Spleen (tissue), 11 donors: ENCODE measurements at regions not wholly inside any gene's neighbourhood (a gene's known extent, or its start where the extent isn't known, plus 50 kb on each side); places are given as distances from the start of the nearest gene placed in this dataset.
"Not testable (repeated sequence)": the region's sequence is repeated elsewhere in the genome, so short reads cannot be mapped to it uniquely, and the experiment has no call there.

Experiments used
- DNase-seq: peaks from one replicate; pipeline ENCODE4 v3.0.0-alpha.2; 2020
- H3K27ac ChIP-seq, 8 donors: fragments of 200-600 bp; sonication (generic) in 7 of 8; 1 replicate in 4 of 8; 2 replicates in 4 of 8; pipeline versions ENCODE4 v1.5.0 to v1.8.0; 2016 to 2021; ENCODE audit warnings: inconsistent platforms in 4 of 8, mild to moderate bottlenecking in 4 of 8, moderate library complexity in 1 of 8
- H3K27me3 ChIP-seq, 7 donors: fragments of 200-600 bp; sonication (generic) in 6 of 7; replicated peaks in 1 of 7; 1 replicate in 4 of 7; 2 replicates in 3 of 7; pipeline versions ENCODE4 v1.5.0 to v1.8.0; 2016 to 2021; ENCODE audit warnings: inconsistent platforms in 3 of 7, mild to moderate bottlenecking in 1 of 7
- H3K36me3 ChIP-seq, 6 donors: fragments of 200-600 bp; sonication (generic) in 5 of 6; 1 replicate in 4 of 6; 2 replicates in 2 of 6; pipeline versions ENCODE4 v1.5.0 to v1.8.0; 2016 to 2021; ENCODE audit warnings: inconsistent platforms in 2 of 6
- H3K4me1 ChIP-seq, 6 donors: fragments of 200-600 bp; sonication (generic) in 5 of 6; 1 replicate in 3 of 6; 2 replicates in 3 of 6; pipeline versions ENCODE4 v1.5.0 to v1.8.0; 2016 to 2021; ENCODE audit warnings: inconsistent platforms in 3 of 6
- H3K4me3 ChIP-seq, 8 donors: fragments of 200-600 bp; sonication (generic) in 7 of 8; 1 replicate in 4 of 8; 2 replicates in 4 of 8; pipeline versions ENCODE4 v1.5.0 to v1.8.0; 2016 to 2021; ENCODE audit warnings: inconsistent platforms in 4 of 8, mild to moderate bottlenecking in 4 of 8, moderate library complexity in 2 of 8
- H3K9me3 ChIP-seq, 8 donors: fragments of 200-600 bp; sonication (generic) in 7 of 8; 1 replicate in 4 of 8; 2 replicates in 4 of 8; pipeline versions ENCODE4 v1.5.0 to v1.8.0; 2016 to 2021; ENCODE audit warnings: inconsistent platforms in 4 of 8
- CTCF ChIP-seq, 11 experiments: fragments of 200-600 bp in 7 of 11; fragments of 450-650 bp in 4 of 11; sonication (generic) in 4 of 11; IDR thresholded peaks in 8 of 11; conservative IDR thresholded peaks in 3 of 11; 1 replicate in 7 of 11; 2 replicates in 4 of 11; pipeline versions ENCODE4 v1.4.0 to v1.8.0; 2016 to 2021; ENCODE audit warnings: antibody characterized with exemption in 11 of 11, inconsistent platforms in 4 of 11, mild to moderate bottlenecking in 1 of 11
- POLR2A ChIP-seq, 3 donors: fragments of 450-650 bp; IDR thresholded peaks; one replicate each; pipeline ENCODE4 v1.5.1; 2017; ENCODE audit warnings: antibody characterized with exemption in 3 of 3, mild to moderate bottlenecking in 1 of 3
- POLR2AphosphoS5 ChIP-seq, 3 donors: sonication (generic); formaldehyde crosslinking; IDR thresholded peaks; one replicate each; pipeline ENCODE4 v1.5.1; 2017; ENCODE audit warnings: antibody characterized with exemption in 3 of 3
- WGBS, 5 donors: extraction: QIAGEN DNeasy Blood & Tissue Kit in 3 of 5; methylation state at CpG; one replicate each; pipeline versions ENCODE4 v1.1.5 to v1.1.7; 2013 to 2018; 5-methylcytosine and 5-hydroxymethylcytosine counted together
- intact Hi-C: fragments of 100-400 bp; cut with DNase I; formaldehyde crosslinking; loops from one replicate; pipeline ENCODE4 v1.15.0; 2023; ENCODE audit warnings: low total_unique reads
- donor health status: healthy with polysubstance abuse.
- donor health status: DM: no; HTN: no; CAD: no; lungs with moderate emphysema.
- donor health status: DM: no; HTN: no; CAD: no.
- donor health status: Bipolar disorder and iron deficiency.
- donor health status: healthy.
- donor health status: DM: no; HTN: no; CAD: no.
- donor health status: DM: yes; HTN: yes; CAD: no.

GRCh38 chrX:66833426-66833825 is 194.5 kb upstream of the EDA2R start:
- TF ChIP-seq POLR2A (IDR thresholded peaks at IDR 0.05) (no peak), CTCF (IDR thresholded peaks at IDR 0.05 in 8 of 11, conservative IDR thresholded peaks at IDR 0.05 in 3 of 11) (no peak), POLR2AphosphoS5 (IDR thresholded peaks at IDR 0.05) (no peak)
- 47 to 74% (median 67%) methylated on average over 1 of the region's 1 CpG for WGBS, 5 donors
- intact Hi-C loops, result no loop called here

GRCh38 chrX:66815227-66815626 is 176.3 kb upstream of the EDA2R start:
- 33 to 92% (median 77%) methylated on average over 1 of the region's 1 CpG for WGBS, 5 donors
- Histone ChIP-seq H3K4me3 (no peak overlapping the region), H3K4me1 (no peaks in the 10 kb centered on the region), H3K27me3 (no peaks in the 10 kb centered on the region), H3K27ac (no peak overlapping the region), H3K9me3 (peaks cover 0 to 22% (median 4%) of the 10 kb centered on the region in 8 donors), H3K36me3 (no peaks in the 10 kb centered on the region)
- TF ChIP-seq POLR2A (IDR thresholded peaks at IDR 0.05), result no peak
- no peak for TF ChIP-seq POLR2AphosphoS5 (IDR thresholded peaks at IDR 0.05)
- TF ChIP-seq CTCF (IDR thresholded peaks at IDR 0.05 in 8 of 11, conservative IDR thresholded peaks at IDR 0.05 in 3 of 11), result no peak
- intact Hi-C loops, result no loop called here
- no peak for DNase-seq

More at GRCh38 chrX:66833426-66833825, 194.5 kb upstream of the EDA2R start:
- H3K4me3 ChIP-seq, result no peak overlapping the region
- peaks cover 0 to 28% (median 6%) of the 10 kb centered on the region in 8 donors for H3K9me3 ChIP-seq
- H3K27me3 ChIP-seq, result no peaks in the 10 kb centered on the region
- H3K27ac ChIP-seq, result no peak overlapping the region
- H3K36me3 ChIP-seq, result no peaks in the 10 kb centered on the region
- no peak for DNase-seq
- no peaks in the 10 kb centered on the region for H3K4me1 ChIP-seq

GRCh38 chrX:66794514-66794913 is 155.6 kb upstream of the EDA2R start:
- H3K9me3 ChIP-seq, result peaks cover 0 to 28% (median 4%) of the 10 kb centered on the region in 8 donors
- H3K4me1 ChIP-seq, intact Hi-C loops, DNase-seq, H3K36me3 ChIP-seq, H3K27me3 ChIP-seq, H3K27ac ChIP-seq, H3K4me3 ChIP-seq: not testable (repeated sequence)
- 70 to 89% (median 78%) methylated on average over 5 of the region's 5 CpGs; no CpG with 5 or more reads in 1 of the 5 donors for WGBS, 5 donors

GRCh38 chrX:66766318-66766717 is 127.4 kb upstream of the EDA2R start:
- H3K9me3 ChIP-seq, result no peaks in the 10 kb centered on the region
- H3K27me3 ChIP-seq, result no peaks in the 10 kb centered on the region
- TF ChIP-seq POLR2A (IDR thresholded peaks at IDR 0.05), result no peak
- no peak for TF ChIP-seq POLR2AphosphoS5 (IDR thresholded peaks at IDR 0.05)
- no peak for TF ChIP-seq CTCF (IDR thresholded peaks at IDR 0.05 in 8 of 11, conservative IDR thresholded peaks at IDR 0.05 in 3 of 11)
- no peaks in the 10 kb centered on the region for H3K4me1 ChIP-seq
- H3K4me3 ChIP-seq, result no peak overlapping the region
- WGBS, 5 donors, result 66 to 81% (median 71%) methylated on average over 1 to 3 of the region's 3 CpGs
- no peak for DNase-seq
- intact Hi-C loops, result no loop called here
- H3K27ac ChIP-seq, result no peak overlapping the region
- H3K36me3 ChIP-seq, result no peaks in the 10 kb centered on the region

GRCh38 chrX:66760651-66761050 is 121.8 kb upstream of the EDA2R start:
- H3K9me3 ChIP-seq, result no peaks in the 10 kb centered on the region
- H3K27ac ChIP-seq, result no peak overlapping the region
- H3K27me3 ChIP-seq, result no peaks in the 10 kb centered on the region
- no peak for DNase-seq
- no peaks in the 10 kb centered on the region for H3K4me1 ChIP-seq
- WGBS, 5 donors, result 62 to 84% (median 71%) methylated on average over 1 of the region's 1 CpG
- intact Hi-C loops, result no loop called here
- H3K4me3 ChIP-seq, result no peak overlapping the region
- H3K36me3 ChIP-seq, result no peaks in the 10 kb centered on the region
- TF ChIP-seq POLR2A (IDR thresholded peaks at IDR 0.05) (no peak), CTCF (IDR thresholded peaks at IDR 0.05 in 8 of 11, conservative IDR thresholded peaks at IDR 0.05 in 3 of 11) (no peak), POLR2AphosphoS5 (IDR thresholded peaks at IDR 0.05) (no peak)
